Keratinocyte (primary cell): ENCODE measurements at regions not wholly inside any gene's neighbourhood (a gene's known extent, or its start where the extent isn't known, plus 50 kb on each side); places are given as distances from the start of the nearest gene placed in this dataset.

Source experiments
- DNase-seq: peaks from one replicate; pipeline ENCODE4 v3.0.0-alpha.2; 2011; ENCODE audit warnings: low read depth, missing footprints, low spot score
- FAIRE-seq: peaks from 2 replicates; lab custom pipeline; 2011; peaks lifted over from hg19 to GRCh38; lab: Jason Lieb, UNC
- H2AFZ ChIP-seq: 2 replicates; pipeline ENCODE4 v1.6.0; 2012; ENCODE audit warnings: low read length, control low read depth, inconsistent platforms; ENCODE audit not compliant: control insufficient read depth
- H3K27ac ChIP-seq: 2 replicates; pipeline ENCODE4 v1.5.1; 2011; ENCODE audit warnings: low read length; ENCODE audit not compliant: control insufficient read depth, insufficient read depth
- H3K27me3 ChIP-seq: 3 replicates; pipeline ENCODE4 v1.6.0; 2011; ENCODE audit warnings: low read length; ENCODE audit not compliant: control insufficient read depth, insufficient read depth; ENCODE audit errors: extremely low read depth
- H3K36me3 ChIP-seq, 2 experiments: 2 replicates in 1 of 2; 3 replicates in 1 of 2; pipeline ENCODE4 v1.5.1; 2011; ENCODE audit warnings: low read length in 2 of 2, mild to moderate bottlenecking in 1 of 2; ENCODE audit not compliant: control insufficient read depth in 2 of 2, insufficient read depth in 2 of 2; ENCODE audit errors: extremely low read depth in 1 of 2
- H3K4me1 ChIP-seq: 3 replicates; pipeline ENCODE4 v1.5.1; 2011; ENCODE audit warnings: low read length; ENCODE audit not compliant: control insufficient read depth, insufficient read depth; ENCODE audit errors: extremely low read depth
- H3K4me2 ChIP-seq: 3 replicates; pipeline ENCODE4 v1.6.0; 2011; ENCODE audit warnings: low read depth, low read length; ENCODE audit not compliant: control insufficient read depth, insufficient read depth; ENCODE audit errors: extremely low read depth
- H3K4me3 ChIP-seq, 3 experiments: fragments of 200-600 bp in 1 of 3; sonication (generic) in 1 of 3; 2 replicates in 2 of 3; 3 replicates in 1 of 3; pipeline ENCODE4 v1.5.1; 2011 to 2016; ENCODE audit warnings: low read length in 3 of 3, mild to moderate bottlenecking in 3 of 3, control low read depth in 2 of 3, inconsistent platforms in 1 of 3, low read depth in 1 of 3, mixed read lengths in 1 of 3, mixed run types in 1 of 3, moderate library complexity in 1 of 3; ENCODE audit not compliant: control insufficient read depth in 2 of 3, insufficient read depth in 2 of 3; ENCODE audit errors: extremely low read depth in 1 of 3
- H3K79me2 ChIP-seq: 2 replicates; pipeline ENCODE4 v1.6.0; 2012; ENCODE audit warnings: low read length; ENCODE audit not compliant: control insufficient read depth, insufficient read depth
- H3K9ac ChIP-seq: 3 replicates; pipeline ENCODE4 v1.6.0; 2011; ENCODE audit warnings: low read length; ENCODE audit not compliant: control insufficient read depth, insufficient read depth; ENCODE audit errors: extremely low read depth
- H3K9me1 ChIP-seq: 3 replicates; pipeline ENCODE4 v1.6.0; 2011; ENCODE audit warnings: low read length; ENCODE audit not compliant: control insufficient read depth, insufficient read depth; ENCODE audit errors: extremely low read depth
- H3K9me3 ChIP-seq: 2 replicates; pipeline ENCODE4 v1.5.1; 2012; ENCODE audit warnings: low read depth, low read length; ENCODE audit not compliant: control insufficient read depth
- H4K20me1 ChIP-seq: 3 replicates; pipeline ENCODE4 v1.6.0; 2011; ENCODE audit warnings: low read length; ENCODE audit not compliant: control insufficient read depth, insufficient read depth; ENCODE audit errors: extremely low read depth
- CTCF ChIP-seq, 3 experiments: IDR thresholded peaks in 1 of 3; conservative IDR thresholded peaks in 1 of 3; optimal IDR thresholded peaks in 1 of 3; 2 replicates in 2 of 3; 3 replicates in 1 of 3; pipeline versions ENCODE3 to v1.5.1; 2011; ENCODE audit warnings: low read length in 3 of 3, mild to moderate bottlenecking in 3 of 3, moderate library complexity in 2 of 3, control low read depth in 1 of 3, inconsistent platforms in 1 of 3; ENCODE audit not compliant: insufficient read depth in 2 of 3; ENCODE audit errors: extremely low read depth in 1 of 3
- EZH2 ChIP-seq: IDR thresholded peaks from one replicate; pipeline ENCODE4 v1.6.1; 2012; ENCODE audit warnings: inconsistent platforms, mild to moderate bottlenecking, low read length, moderate library complexity
- dilution Hi-C: fragments of 300-500 bp; cut with MboI; formaldehyde crosslinking; loops from one replicate; pipeline ENCODE4 v1.7.0; 2020; ENCODE audit warnings: low sequenced_read_pairs; ENCODE audit not compliant: extremely low pct_ligation_motif_present

- FAIRE-seq = no peak
- Histone ChIP-seq H3K27me3 (no peaks in the 10 kb centered on the region), H3K79me2 (no peaks in the 10 kb centered on the region), H3K4me2 (no peak overlapping the region), H3K4me3 (no peak overlapping the region), H3K9ac (no peak overlapping the region), H3K27ac (no peak overlapping the region), H2AFZ (no peak overlapping the region), H3K9me1 (no peaks in the 10 kb centered on the region), H3K4me1 (no peaks in the 10 kb centered on the region), H3K9me3 (no peaks in the 10 kb centered on the region), H3K36me3 (no peaks in the 10 kb centered on the region), H4K20me1 (no peaks in the 10 kb centered on the region)
- DNase-seq = no peak
- dilution Hi-C loops = no loop called here
- no peak for TF ChIP-seq CTCF (optimal IDR thresholded peaks at IDR 0.05 in 1 of 3, IDR thresholded peaks at IDR 0.05 in 1 of 3, conservative IDR thresholded peaks at IDR 0.05 in 1 of 3; ENCODE audit: extremely low read depth in 1 of 3, insufficient read depth in 2 of 3, low read length in 3 of 3)
- no peak for TF ChIP-seq EZH2
These were observed 420.2 kb upstream of the CCDC54 start for GRCh38 chr3:106957029-106957428.

GRCh38 chr3:106962993-106963392 is 414.2 kb upstream of the CCDC54 start:
- Histone ChIP-seq H3K9me1 (no peaks in the 10 kb centered on the region), H3K79me2 (no peaks in the 10 kb centered on the region), H3K4me3 (no peak overlapping the region), H3K9me3 (no peaks in the 10 kb centered on the region), H3K27ac (no peak overlapping the region), H3K27me3 (no peaks in the 10 kb centered on the region), H3K9ac (no peak overlapping the region), H4K20me1 (no peaks in the 10 kb centered on the region), H2AFZ (no peak overlapping the region), H3K36me3 (no peaks in the 10 kb centered on the region), H3K4me2 (no peak overlapping the region), H3K4me1 (no peaks in the 10 kb centered on the region)
- FAIRE-seq (no peak), DNase-seq (no peak)
- TF ChIP-seq CTCF (optimal IDR thresholded peaks at IDR 0.05 in 1 of 3, IDR thresholded peaks at IDR 0.05 in 1 of 3, conservative IDR thresholded peaks at IDR 0.05 in 1 of 3; ENCODE audit: extremely low read depth in 1 of 3, insufficient read depth in 2 of 3, low read length in 3 of 3) (no peak), EZH2 (no peak)
- dilution Hi-C loops = no loop called here
